Glomerular endothelial cell (primary cell): ENCODE measurements at regions not wholly inside any gene's neighbourhood (a gene's known extent, or its start where the extent isn't known, plus 50 kb on each side); places are given as distances from the start of the nearest gene placed in this dataset.
"Not testable (repeated sequence)": the region's sequence is repeated elsewhere in the genome, so short reads cannot be mapped to it uniquely, and the experiment has no call there.

ENCODE experiments used
- DNase-seq: peaks from one replicate; pipeline ENCODE4 v3.0.0-alpha.2; 2011; ENCODE audit warnings: low read depth, low spot score; ENCODE audit errors: extremely low read depth

DNA sequence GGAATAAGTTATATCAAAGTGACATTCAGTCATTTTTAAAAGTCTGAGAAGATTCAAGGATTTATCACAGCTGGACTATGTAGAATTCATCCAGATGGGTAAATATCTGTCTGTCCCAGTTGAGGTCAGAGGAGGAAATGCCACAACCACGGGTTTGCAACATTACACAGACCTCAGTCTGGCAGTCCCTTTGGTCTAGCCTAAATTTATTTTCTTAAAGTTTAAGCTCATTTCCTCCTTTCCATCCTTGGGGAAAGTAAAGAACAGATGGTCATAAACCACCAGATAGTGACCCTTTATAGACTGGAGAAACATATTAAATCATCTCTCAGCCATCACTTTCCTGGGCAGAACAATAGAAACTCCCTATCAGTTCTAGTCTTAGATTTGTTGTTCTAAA is 238.4 kb upstream of the DDI1 start:
- DNase-seq, result no peak

- no peak for DNase-seq
Measured at GRCh38 chr11:103798446-103798845, 238.0 kb upstream of the DDI1 start.

DNA sequence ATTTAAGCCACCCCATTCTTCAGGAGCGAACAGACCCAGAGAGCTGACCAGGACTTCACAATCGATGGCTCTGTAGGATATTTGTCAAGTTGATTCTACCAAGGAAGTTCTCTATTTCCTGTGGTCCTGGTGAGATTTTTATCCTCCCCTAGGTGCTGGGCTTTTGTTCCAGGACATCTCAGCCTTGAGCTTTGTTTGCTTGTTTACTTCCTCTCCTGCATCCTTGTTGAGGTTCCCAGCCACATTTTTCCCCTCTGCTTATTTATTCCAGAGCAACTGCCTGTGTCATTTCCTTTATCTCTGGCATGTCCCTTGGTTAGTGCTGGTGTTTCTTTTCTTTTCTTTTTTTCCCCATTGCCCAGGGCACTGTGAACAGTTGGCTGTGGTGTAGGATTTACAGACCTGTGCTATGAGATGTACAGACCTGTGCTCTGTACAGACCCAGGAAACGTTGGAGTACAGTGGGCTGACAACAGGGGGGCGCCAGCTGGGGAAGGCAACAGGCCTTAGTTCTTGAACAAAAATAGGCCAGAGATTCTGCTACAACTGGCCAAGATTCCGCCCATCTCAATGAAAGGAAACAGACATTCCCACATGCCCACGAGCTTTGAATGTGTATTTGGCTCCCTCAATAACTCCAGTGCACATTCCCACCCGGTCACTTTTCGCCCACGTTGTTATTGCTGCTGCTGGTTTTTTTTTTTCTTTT is 235.9 kb upstream of the DDI1 start:
- DNase-seq, result no peak

GRCh38 chr11:103803062-103803461 is 233.4 kb upstream of the DDI1 start:
- no peak for DNase-seq

- DNase-seq, result no peak
Measured at GRCh38 chr11:103805688-103806009, 230.8 kb upstream of the DDI1 start.

DNA sequence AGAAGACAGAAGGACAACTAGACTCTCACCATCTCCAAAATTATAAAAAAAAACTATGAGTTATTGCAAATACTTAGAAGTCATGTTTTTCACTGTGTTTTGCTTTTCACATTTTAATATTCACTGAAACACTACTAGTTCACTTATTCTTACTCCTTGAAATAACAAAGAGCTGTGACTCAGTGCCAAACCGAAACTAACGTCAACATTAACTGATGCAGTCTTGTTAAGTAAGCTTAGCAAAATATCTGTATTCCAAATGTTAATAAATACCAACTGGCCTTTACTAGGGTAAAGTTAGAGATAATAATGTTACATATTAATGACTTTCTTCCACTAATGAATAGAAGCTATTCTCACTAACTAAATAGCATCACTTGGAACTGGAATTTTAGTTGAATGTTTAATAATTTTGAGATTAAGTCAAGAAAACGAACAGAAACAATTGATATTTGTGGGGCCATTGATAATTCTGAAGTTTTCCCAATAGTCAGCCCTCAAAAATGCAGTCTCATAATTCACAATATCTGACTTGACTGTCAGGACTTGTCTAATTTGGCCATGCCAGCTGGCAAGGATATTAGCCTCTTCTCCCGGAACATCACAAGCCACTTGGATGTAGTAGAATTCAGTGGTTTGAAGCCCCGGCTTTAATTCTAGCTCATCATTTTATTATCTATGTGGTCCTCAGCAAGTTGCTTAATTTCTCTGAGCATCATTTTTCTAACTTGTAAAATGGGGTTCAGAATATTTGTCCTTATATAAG is 230.1 kb upstream of the DDI1 start:
- no peak for DNase-seq

DNA sequence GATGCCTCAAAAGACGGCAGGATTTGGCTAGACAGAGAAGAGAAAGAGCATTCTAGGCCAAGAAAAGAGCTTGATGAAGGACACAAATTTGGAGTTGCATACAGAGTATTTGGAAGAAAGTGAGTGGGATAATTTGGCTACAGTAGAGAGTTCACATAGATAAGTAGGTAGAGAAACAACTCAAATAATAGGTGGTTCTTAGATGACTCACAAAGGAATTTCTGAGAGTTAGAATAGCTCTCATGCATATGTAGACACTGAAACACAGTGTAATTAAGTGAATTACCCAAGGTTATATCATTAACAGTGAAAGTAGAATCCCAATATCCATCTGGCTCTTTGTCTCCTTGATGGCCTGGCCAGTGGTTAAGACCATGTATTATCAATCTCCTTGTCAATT is 228.6 kb upstream of the DDI1 start:
- no peak for DNase-seq

- DNase-seq, result no peak
Measured at GRCh38 chr11:103808252-103808651, 228.2 kb upstream of the DDI1 start.

GRCh38 chr11:103811870-103812455 is 224.5 kb upstream of the DDI1 start:
- no peak for DNase-seq

DNA sequence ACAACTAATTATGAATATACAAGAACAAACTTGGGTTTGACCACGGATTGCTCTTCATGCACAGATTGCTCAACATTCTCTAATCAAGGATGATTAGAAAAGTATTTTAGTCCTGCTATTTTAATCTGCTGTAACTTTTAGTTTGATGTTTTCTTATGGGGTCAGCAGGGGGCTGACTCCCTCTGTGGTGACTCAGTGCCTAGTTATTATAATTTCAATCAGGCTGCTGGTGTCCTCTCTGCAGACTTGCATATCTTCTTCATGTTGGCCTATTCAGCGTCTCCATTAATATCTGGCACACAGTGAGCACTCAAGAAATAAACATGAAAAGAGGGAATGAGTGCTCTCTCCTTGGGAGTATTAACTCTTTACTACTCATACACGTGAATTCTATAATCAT is 223.8 kb upstream of the DDI1 start:
- no peak for DNase-seq

DNA sequence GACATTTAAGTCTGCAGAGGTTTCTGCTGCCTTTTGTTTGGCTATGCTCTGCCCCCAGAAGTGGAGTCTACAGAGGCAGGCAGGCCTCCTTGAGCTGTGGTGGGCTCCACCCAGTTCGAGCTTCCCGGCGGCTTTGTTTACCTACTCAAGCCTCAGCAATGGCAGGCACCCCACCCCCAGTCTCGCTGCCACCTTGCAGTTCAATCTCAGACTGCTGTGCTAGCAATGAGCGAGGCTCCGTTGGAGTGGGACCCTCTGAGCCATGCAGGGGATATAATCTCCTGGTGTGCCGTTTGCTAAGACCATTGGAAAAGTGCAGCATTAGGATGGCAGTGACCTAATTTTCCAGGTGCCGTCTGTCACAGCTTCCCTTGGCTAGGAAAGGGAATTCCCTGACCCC is 216.1 kb upstream of the DDI1 start:
- DNase-seq, result not testable (repeated sequence)

DNA sequence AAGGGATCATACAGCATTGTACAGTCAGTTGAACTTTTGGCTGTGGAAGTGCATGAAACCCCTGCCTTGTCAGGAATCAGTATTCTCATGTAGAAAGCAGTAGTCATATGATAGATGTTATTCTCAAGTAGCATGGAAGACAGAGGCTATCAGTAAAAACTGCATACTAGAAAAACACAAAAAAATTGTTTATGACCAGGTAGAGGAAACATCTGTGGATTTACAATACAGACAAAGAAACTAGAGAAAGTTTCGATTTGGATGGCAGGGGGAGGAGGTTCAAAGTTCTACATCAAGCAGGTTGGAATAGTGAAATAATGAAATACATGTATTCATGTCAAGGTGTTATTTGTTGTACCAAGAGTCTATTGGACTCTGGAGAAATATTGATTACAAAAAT is 212.3 kb upstream of the DDI1 start:
- DNase-seq, result no peak

DNA sequence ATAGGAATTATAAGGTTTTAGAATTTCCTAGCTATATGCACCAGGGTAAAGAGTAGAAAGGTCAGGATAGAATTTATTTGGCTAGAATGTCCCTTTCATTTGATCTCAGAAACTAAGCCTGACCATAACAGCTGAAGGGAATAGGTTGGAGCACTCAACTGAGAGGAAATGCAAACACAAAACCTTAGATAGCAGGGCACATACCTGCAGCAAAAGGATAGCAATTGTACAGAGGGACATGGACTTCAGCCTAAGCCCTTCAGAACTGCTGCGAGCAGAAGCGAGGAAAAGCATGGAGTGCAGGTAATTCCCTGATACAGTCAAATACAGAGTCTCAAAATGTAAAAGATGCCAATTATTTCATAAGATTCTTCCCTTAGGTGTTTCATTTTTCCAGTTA is 211.0 kb upstream of the DDI1 start:
- DNase-seq, result no peak

DNA sequence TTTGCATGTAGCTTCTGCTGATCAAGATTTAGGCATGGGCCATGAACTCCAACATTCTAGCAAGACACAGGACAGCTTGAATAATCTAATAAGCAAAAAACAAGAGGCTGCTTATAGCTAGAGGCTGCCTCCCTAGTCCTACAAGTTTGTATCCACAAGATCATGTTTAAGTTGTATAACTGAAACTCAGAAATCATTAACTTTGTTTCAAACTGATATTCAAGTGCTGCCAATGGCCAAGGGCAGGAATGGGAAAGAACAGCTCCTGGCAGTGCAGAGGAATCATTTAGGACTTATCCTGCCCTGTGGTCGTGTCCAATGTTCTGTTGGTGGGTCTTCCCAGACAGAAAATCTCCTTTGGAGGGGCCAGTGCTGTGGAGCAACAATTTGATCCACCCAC is 209.6 kb upstream of the DDI1 start:
- no peak for DNase-seq

GRCh38 chr11:103829596-103829995 is 206.8 kb upstream of the DDI1 start:
- DNase-seq, result no peak

DNA sequence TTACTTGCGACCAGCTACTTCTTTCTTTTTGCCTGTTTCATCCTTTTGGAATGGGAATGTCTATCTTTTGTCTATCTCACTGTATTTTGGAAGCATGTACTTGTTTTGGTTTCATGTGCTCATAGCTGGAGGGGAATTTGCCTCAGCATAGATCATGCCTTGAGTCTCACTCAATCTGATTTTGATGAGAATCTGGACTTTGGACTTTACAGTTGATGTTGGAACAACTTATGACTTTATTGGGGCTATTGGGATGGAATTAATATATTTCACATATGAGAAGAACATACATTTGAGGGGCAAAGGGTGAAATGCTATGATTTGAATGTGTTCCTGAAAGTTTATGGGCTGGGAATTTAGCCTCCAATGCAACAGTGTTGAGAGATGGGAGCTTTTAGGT is 206.2 kb upstream of the DDI1 start:
- DNase-seq, result no peak

GRCh38 chr11:103832762-103833161 is 203.7 kb upstream of the DDI1 start:
- no peak for DNase-seq

DNA sequence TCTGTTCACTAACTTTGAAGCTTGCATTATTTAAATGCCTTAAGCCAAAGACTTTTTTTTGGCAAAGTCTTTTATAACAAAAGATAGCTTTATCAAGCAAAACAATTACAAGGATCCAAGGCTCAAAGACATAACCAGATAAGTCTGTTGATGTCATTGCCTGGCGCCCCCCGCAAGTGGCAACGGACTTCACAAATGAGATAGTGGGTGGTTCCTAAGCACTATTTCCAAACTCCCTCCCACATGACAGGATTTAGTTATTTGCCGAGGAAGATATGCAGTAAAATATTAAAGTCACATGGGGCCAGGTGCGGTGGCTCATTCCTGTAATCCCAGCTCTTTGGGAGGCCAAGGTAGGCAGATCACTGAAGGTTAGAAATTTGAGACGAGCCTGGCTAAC is 194.2 kb upstream of the DDI1 start:
- no peak for DNase-seq

DNA sequence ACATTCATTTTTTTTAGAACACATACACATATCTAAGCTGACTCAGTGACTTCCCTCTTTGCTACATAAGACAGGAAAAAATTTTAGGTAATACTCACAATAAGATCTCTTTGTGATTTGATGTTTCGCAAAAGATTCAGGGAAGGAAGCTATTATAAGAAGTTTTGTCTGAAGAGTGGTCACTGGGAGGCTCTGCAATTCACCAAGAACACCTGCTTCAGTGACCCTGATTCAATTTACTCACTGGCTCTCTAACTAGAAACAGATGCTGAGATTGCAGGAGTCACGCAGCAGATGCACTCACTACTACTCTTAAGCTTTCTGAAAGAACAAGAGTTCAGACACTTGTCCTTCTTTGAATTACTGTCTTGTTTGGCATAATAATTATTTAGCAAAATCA is 193.6 kb upstream of the DDI1 start:
- DNase-seq, result no peak

DNA sequence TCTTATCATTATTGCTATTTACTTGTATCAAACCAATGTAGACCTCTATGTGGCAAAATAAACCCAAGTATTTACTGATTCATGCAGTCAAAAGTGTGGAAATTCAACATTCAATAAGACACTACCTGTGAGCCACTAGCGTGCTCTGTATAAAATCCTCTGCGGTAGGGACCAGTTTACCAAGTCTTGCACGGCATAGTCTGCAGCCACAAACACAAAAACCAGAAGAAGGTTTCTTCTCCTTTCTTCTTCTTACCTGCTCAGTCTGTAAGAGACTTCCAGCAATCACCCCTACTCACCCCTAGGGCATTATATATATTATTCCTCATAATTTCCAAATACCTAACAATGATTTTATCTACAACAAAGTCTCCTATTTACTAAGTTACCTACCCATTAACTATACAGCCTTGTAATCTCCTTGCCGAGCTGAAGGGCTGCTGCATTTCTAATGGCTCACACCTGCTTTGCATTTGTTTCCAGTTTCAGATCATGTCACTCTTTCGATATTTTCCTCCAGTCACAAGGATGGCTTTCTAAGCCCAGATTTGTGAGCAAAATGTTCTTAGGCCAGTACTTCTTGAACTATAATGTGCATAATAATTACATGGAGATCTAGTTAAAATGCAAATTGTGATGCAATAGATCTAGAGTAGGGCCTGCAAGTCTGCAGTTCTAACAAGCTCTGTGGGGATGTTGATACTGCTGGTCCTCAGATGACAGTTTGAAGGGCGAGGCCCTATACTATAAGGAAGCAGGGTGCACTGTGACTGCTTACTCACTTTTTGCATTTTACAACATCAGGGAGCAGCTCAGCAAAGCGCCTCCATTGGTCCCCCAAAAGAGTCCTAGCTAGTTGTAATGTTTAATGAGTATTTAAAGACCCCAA is 191.9 kb upstream of the DDI1 start:
- DNase-seq, result no peak

- DNase-seq, result no peak
Measured at GRCh38 chr11:103845331-103845730, 191.1 kb upstream of the DDI1 start.
